Stomach smooth muscle (tissue), 2 donors: ENCODE measurements at regions not wholly inside any gene's neighbourhood (a gene's known extent, or its start where the extent isn't known, plus 50 kb on each side); places are given as distances from the start of the nearest gene placed in this dataset.
"Not testable (repeated sequence)": the region's sequence is repeated elsewhere in the genome, so short reads cannot be mapped to it uniquely, and the experiment has no call there.

Source experiments
- H3K27ac ChIP-seq: one replicate; pipeline ENCODE4 v1.7.0; 2013; ENCODE audit warnings: mild to moderate bottlenecking, low read length, inconsistent platforms
- H3K27me3 ChIP-seq, 2 donors: one replicate each; pipeline ENCODE4 v1.7.0; 2013; ENCODE audit warnings: low read length in 2 of 2; ENCODE audit not compliant: insufficient read depth in 2 of 2, control insufficient read depth in 1 of 2
- H3K36me3 ChIP-seq, 2 donors: one replicate each; pipeline ENCODE4 v1.7.0; 2013; ENCODE audit warnings: low read length in 2 of 2; ENCODE audit not compliant: control insufficient read depth in 2 of 2, insufficient read depth in 2 of 2
- H3K4me1 ChIP-seq: one replicate; pipeline ENCODE4 v1.7.0; 2013; ENCODE audit warnings: low read length; ENCODE audit not compliant: control insufficient read depth, insufficient read depth
- H3K4me3 ChIP-seq, 2 donors: one replicate each; pipeline ENCODE4 v1.7.0; 2013; ENCODE audit warnings: low read length in 2 of 2
- H3K9ac ChIP-seq, 2 donors: one replicate each; pipeline ENCODE4 v1.7.0; 2013; ENCODE audit warnings: low read length in 2 of 2, mild to moderate bottlenecking in 1 of 2
- H3K9me3 ChIP-seq, 2 donors: one replicate each; pipeline ENCODE4 v1.7.0; 2013; ENCODE audit warnings: low read length in 2 of 2; ENCODE audit not compliant: control insufficient read depth in 2 of 2
- donor health status: healthy.
- donor health status: Pancreatic carcinoma.

DNA sequence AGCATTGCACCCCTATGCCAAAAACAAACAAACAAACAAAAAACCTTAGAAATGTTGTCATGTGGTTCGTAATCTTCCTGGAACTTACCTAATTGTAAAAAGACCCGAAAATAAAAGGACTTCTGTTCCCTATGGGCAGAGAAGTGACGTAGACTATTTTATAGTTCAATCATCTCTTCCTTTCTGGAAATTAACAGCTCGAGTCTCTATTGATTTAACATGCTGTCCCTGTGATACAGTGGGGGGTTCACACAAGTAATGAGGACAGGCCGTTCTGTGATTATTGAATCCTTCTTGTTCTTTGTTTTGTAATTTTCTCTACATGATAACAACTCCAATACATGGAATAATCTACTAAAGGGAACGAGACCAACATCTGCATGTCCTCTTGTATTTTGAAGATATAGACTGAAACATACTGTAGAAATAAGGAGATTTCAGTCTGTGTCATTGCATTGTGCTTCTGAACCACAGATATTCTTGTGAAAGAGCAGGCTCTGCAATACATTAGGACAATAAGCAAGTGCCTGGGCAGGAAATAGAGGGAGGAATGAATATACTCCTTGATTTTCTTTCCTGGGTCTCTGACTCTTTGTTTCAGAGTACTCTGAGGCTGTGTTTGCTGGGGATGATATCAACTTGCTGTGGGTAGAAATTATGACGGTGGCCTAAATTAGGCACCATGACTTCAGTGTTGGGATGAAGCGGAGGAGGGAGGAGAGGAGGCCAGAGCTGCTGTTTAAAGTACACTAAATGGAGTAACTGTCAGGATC lies 65.7 kb upstream of the PPM1B start:
- no peak overlapping the region for H3K9ac ChIP-seq
- no peak overlapping the region for H3K4me3 ChIP-seq
- no peaks in the 10 kb centered on the region for H3K4me1 ChIP-seq
- H3K9me3 ChIP-seq, result no peaks in the 10 kb centered on the region
- no peaks in the 10 kb centered on the region for H3K36me3 ChIP-seq
- H3K27ac ChIP-seq, result no peak overlapping the region
- H3K27me3 ChIP-seq, result no peaks in the 10 kb centered on the region

DNA sequence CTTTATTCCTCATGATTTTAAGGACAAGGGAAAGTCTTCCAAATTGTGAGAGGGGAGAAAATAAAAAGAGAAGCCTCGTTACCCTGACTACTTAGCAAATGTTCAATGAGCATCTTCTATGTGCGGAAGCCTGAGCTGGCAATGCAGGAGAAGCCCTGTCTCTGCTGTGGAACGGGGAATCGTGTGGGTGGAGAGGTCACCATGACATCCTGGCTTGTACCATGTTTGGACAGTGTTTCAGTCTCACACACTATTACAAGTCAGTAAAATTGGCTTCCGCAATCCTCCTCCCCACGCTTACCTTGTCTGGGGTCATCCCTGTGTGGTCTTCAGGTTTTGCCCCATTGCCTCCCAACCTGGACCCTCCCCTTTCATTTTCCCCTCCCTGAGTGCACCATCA lies 65.0 kb upstream of the PPM1B start:
- H3K27ac ChIP-seq, result no peak overlapping the region
- no peaks in the 10 kb centered on the region for H3K27me3 ChIP-seq
- no peaks in the 10 kb centered on the region for H3K36me3 ChIP-seq
- no peak overlapping the region for H3K9ac ChIP-seq
- H3K9me3 ChIP-seq, result no peaks in the 10 kb centered on the region
- no peak overlapping the region for H3K4me3 ChIP-seq
- H3K4me1 ChIP-seq, result no peaks in the 10 kb centered on the region

DNA sequence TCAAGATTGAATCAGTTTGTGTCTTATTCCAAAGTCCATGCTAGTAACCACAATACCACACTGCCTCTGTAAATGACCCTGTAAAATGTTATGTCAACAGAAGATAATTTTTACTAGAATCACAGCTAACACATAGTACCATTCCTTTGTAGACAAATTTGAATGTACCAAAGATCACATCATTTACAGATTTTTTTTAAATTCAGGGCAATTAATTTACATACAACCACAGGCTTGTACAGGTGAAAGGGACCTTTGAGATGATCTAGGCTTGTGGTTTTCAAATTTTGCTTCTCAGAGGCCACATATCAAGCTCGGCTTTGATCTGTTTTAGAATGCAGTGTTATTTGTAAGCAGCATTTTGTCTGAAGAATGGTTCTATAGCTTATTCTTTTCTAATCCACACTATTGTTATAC lies 63.8 kb upstream of the PPM1B start:
- Histone ChIP-seq H3K4me1 (no peaks in the 10 kb centered on the region), H3K9me3 (no peaks in the 10 kb centered on the region), H3K4me3 (no peak overlapping the region), H3K27me3 (no peaks in the 10 kb centered on the region), H3K9ac (no peak overlapping the region), H3K27ac (no peak overlapping the region), H3K36me3 (no peaks in the 10 kb centered on the region)

DNA sequence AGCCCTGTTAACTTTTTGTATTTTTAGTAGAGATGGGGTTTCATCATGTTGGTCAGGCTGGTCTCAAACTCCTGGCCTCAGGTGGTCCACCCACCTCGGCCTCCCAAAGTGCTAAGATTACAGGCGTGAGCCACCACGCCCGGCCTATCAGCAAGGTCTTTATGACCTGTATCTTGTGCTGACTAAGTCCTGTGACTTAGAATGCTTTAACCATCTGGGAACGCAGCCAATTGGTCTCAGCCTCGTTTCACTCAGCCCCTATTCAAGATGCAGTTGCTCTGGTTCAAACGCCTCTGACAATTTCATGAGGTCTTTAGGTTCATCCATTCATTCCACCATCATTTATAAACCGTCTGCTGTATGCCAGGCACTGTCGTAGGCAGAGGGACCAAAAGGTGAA lies 62.2 kb upstream of the PPM1B start:
- not testable (repeated sequence) for H3K9me3 ChIP-seq, H3K27ac ChIP-seq, H3K9ac ChIP-seq, H3K36me3 ChIP-seq, H3K4me1 ChIP-seq, H3K4me3 ChIP-seq, H3K27me3 ChIP-seq

DNA sequence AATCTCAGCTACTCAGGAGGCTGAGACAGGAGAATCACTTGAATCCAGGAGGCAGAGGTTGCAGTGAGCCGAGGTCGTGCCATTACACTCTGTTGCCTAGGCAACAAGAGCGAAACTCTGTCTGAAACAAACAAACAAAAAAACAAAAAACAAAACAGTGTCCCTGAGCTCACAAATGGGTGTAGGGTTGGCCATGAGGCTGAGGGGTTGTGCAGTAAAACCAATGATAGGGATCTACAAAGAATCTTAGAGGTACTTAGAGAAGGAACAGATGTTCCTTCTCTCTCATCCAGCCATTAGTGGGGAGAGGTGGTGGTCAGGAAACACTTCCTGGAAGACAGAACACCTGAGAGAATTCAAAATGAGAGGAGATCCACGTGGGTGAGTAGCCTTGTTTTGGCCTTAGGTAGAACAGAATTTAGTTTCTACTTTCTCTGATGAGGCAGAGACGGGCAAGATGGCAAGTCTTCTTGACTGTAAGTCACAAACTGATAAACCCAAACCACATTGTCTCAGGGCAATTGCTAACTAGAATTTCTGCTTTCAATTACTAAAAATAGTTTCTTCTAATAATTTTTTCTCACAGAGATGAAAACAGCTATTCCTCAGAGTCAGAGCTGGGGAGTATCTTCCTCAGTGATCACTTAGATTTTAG lies 61.5 kb upstream of the PPM1B start:
- H3K27me3 ChIP-seq, result no peaks in the 10 kb centered on the region

DNA sequence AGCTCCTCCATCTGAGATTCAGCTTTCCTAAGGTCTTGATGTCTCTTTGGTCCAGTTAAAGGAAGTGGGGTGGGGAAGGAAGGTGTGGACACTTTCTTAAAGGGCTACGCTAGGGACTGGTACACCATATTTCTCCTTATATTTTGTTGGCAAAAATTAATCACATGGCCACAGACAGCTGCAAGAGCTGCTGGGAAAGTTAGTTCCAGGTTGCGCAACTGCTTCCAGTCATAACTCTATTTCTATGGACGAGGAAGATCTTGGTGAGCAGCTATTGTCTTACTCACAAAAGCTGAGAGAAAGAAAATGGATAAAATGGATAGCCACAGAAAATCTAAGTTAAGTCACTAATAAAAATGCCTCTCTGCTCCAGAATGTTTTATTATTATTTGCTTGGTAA lies 60.7 kb upstream of the PPM1B start:
- no peak overlapping the region for H3K4me3 ChIP-seq
- no peak overlapping the region for H3K9ac ChIP-seq
- no peaks in the 10 kb centered on the region for H3K4me1 ChIP-seq
- no peak overlapping the region for H3K27ac ChIP-seq
- no peaks in the 10 kb centered on the region for H3K27me3 ChIP-seq
- H3K36me3 ChIP-seq, result no peaks in the 10 kb centered on the region
- no peaks in the 10 kb centered on the region for H3K9me3 ChIP-seq

More for the DNA sequence above, 61.5 kb upstream of the PPM1B start:
- Histone ChIP-seq H3K4me3 (no peak overlapping the region), H3K9me3 (no peaks in the 10 kb centered on the region), H3K36me3 (no peaks in the 10 kb centered on the region), H3K27ac (no peak overlapping the region), H3K9ac (no peak overlapping the region), H3K4me1 (no peaks in the 10 kb centered on the region)

DNA sequence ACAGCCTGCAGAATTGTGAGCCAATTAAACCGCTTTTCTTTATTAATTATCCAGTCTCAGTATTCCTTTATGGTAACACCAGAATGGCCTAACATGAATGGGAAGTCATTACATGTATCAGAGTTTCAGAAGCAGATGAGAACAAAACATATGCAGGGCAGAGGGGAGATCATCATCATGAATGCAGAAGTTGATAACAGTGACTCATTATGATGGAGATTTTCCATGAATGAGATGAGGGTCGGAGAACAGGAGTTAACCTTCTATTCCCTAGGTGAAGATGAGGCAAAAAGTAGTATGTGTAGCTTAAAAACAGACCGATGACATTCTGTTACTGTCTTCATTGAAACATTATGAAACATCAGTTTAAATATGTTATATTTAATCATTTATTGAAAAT lies 59.5 kb upstream of the PPM1B start:
- H3K27ac ChIP-seq, result no peak overlapping the region
- no peak overlapping the region for H3K4me3 ChIP-seq
- no peaks in the 10 kb centered on the region for H3K9me3 ChIP-seq
- H3K27me3 ChIP-seq, result no peaks in the 10 kb centered on the region
- H3K9ac ChIP-seq, result no peak overlapping the region
- H3K36me3 ChIP-seq, result no peaks in the 10 kb centered on the region
- no peaks in the 10 kb centered on the region for H3K4me1 ChIP-seq

DNA sequence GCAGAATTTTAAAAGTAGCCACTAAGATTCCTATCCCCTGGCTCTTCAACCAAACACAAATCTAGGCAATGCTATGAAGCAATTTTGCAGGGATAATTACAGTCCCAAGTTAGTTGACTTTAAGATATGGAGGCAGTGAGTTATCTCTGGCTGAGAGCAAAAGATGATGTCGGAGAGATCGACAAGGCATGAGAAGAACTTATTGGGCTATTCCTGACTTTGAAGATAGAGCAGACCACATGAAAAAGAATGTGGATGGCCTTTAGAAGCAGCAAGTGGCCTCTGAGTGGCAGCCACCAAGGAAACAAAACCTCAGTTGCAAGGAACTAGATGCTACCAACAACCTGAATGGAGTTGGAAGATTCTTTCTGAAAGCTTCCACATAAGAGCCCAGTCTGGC lies 58.2 kb upstream of the PPM1B start:
- Histone ChIP-seq H3K27ac (no peak overlapping the region), H3K27me3 (no peaks in the 10 kb centered on the region), H3K4me1 (no peaks in the 10 kb centered on the region), H3K9me3 (no peaks in the 10 kb centered on the region), H3K9ac (no peak overlapping the region), H3K36me3 (no peaks in the 10 kb centered on the region), H3K4me3 (no peak overlapping the region)

DNA sequence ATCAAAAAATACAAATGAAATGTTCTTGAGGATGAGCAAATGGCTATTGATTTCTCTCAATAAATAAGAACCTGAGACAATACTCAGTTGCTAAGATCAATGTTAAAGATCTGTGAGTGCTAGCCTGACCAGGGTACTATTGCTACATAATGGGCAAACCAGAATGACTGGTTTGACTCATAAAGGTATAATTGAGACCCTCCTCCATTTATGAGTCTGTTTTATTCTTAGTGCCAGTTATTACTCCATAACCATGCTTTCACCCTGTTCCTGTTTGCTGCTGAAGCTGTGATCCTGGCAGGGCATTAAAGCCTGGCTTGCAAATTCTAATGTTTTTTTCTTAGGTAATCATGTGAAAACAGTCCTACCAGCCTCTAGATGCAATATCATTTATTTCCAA lies 56.6 kb upstream of the PPM1B start:
- no peak overlapping the region for H3K27ac ChIP-seq
- no peaks in the 10 kb centered on the region for H3K36me3 ChIP-seq

DNA sequence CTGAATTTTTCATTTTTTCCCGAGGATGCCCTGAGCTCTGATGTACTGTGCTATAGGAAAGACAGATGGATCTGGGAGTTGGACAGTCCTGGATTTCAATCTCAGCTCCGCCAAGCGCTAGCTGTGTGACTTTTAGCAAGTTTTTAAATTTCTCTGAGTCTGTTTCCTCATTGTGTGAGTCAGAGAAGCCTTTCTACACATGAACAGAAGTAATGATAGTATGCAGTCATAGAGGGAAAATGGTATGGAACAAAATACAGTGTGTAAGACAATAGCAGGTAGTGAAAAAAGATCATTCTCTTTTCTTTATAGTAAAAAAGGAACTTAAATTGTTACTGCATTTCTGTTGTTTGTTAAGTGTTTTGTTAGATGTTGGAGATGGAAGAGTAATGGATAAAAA lies 52.4 kb upstream of the PPM1B start:
- no peaks in the 10 kb centered on the region for H3K9me3 ChIP-seq

More for the DNA sequence above, 56.6 kb upstream of the PPM1B start:
- H3K9me3 ChIP-seq, result no peaks in the 10 kb centered on the region
- no peak overlapping the region for H3K4me3 ChIP-seq
- H3K9ac ChIP-seq, result no peak overlapping the region
- no peaks in the 10 kb centered on the region for H3K27me3 ChIP-seq
- H3K4me1 ChIP-seq, result no peaks in the 10 kb centered on the region

DNA sequence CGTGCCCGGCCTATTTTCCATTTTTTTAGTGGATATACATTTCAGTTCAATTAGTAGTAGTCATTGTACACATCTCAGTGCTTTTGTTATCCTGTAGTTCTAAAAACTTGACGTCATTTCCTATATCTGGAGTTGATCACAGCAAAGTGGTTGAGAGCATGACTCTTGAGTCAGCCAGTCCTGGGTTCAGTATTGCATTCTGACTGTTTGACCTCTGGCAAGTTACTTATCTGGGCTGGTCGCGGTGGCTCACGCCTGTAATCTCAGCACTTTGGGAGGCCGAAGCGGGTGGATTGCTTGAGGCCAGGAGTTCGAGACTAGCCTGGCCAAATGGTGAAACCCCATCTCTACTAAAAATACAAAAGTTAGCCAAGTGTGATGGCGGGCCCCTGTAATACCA lies 50.4 kb upstream of the PPM1B start:
- H3K9ac ChIP-seq, result no peak overlapping the region
- no peaks in the 10 kb centered on the region for H3K9me3 ChIP-seq
- H3K36me3 ChIP-seq, result no peaks in the 10 kb centered on the region
- no peaks in the 10 kb centered on the region for H3K4me1 ChIP-seq
- no peaks in the 10 kb centered on the region for H3K27me3 ChIP-seq
- no peak overlapping the region for H3K4me3 ChIP-seq
- H3K27ac ChIP-seq, result no peak overlapping the region

More for the DNA sequence above, 52.4 kb upstream of the PPM1B start:
- no peak overlapping the region for H3K27ac ChIP-seq
- no peaks in the 10 kb centered on the region for H3K27me3 ChIP-seq
- no peaks in the 10 kb centered on the region for H3K4me1 ChIP-seq
- no peak overlapping the region for H3K4me3 ChIP-seq
- no peaks in the 10 kb centered on the region for H3K36me3 ChIP-seq
- H3K9ac ChIP-seq, result no peak overlapping the region
